Aorta (tissue), 5 donors: ENCODE measurements at regions not wholly inside any gene's neighbourhood (a gene's known extent, or its start where the extent isn't known, plus 50 kb on each side); places are given as distances from the start of the nearest gene placed in this dataset.

Experiments
- ATAC-seq: fragments of 200-7000 bp; cut with Tn5 transposase; one replicate; pipeline ENCODE4 v1.9.1; 2022; ENCODE audit warnings: moderate library complexity; ENCODE audit not compliant: low FRiP score
- DNase-seq, 2 donors: peaks; one replicate each; pipeline ENCODE4 v3.0.0-alpha.2; 2020
- H3K27ac ChIP-seq, 2 donors: one replicate each; pipeline ENCODE4 v1.5.1; 2013; ENCODE audit warnings: low read length in 2 of 2, mild to moderate bottlenecking in 2 of 2, moderate library complexity in 2 of 2, control low read depth in 1 of 2, inconsistent platforms in 1 of 2, low read depth in 1 of 2
- H3K27me3 ChIP-seq, 2 donors: one replicate each; pipeline ENCODE4 v1.6.1; 2013; ENCODE audit warnings: control low read depth in 1 of 2, low read length in 1 of 2, mild to moderate bottlenecking in 1 of 2, moderate library complexity in 1 of 2; ENCODE audit not compliant: insufficient read depth in 2 of 2, control insufficient read depth in 1 of 2
- H3K36me3 ChIP-seq, 2 donors: one replicate each; pipeline ENCODE4 v1.6.1; 2013; ENCODE audit warnings: control low read depth in 1 of 2, low read length in 1 of 2, mild to moderate bottlenecking in 1 of 2; ENCODE audit not compliant: insufficient read depth in 2 of 2, control insufficient read depth in 1 of 2
- H3K4me1 ChIP-seq, 2 donors: one replicate each; pipeline ENCODE4 v1.6.1; 2013; ENCODE audit warnings: low read length in 2 of 2, control low read depth in 1 of 2, mild to moderate bottlenecking in 1 of 2, moderate library complexity in 1 of 2; ENCODE audit not compliant: insufficient read depth in 2 of 2, control insufficient read depth in 1 of 2
- H3K4me3 ChIP-seq, 2 donors: one replicate each; pipeline ENCODE4 v1.5.1; 2013; ENCODE audit warnings: low read length in 2 of 2, control low read depth in 1 of 2, mild to moderate bottlenecking in 1 of 2
- H3K9me3 ChIP-seq: one replicate; pipeline ENCODE4 v1.6.1; 2013; ENCODE audit warnings: mild to moderate bottlenecking, low read length; ENCODE audit not compliant: control insufficient read depth
- WGBS, 2 donors: extraction: QIAGEN DNeasy Blood & Tissue Kit; methylation state at CpG; one replicate each; pipeline ENCODE4 v1.1.7; 2013; 5-methylcytosine and 5-hydroxymethylcytosine counted together
- intact Hi-C, 2 donors: fragments of 100-400 bp; cut with DNase I; formaldehyde crosslinking; loops; one replicate each; pipeline versions ENCODE4 v1.14.2 to v1.15.0; 2022
- donor health status: healthy with polysubstance abuse.
- donor health status: Bipolar disorder and iron deficiency.
- donor health status: DM: no; HTN: no; CAD: no.
- donor health status: DM: no; HTN: no; CAD: no.
- donor health status: DM: yes; HTN: yes; CAD: no.

- no peaks in the 10 kb centered on the region for H3K27me3 ChIP-seq
- H3K4me1 ChIP-seq = peaks cover 0 to 3% of the 10 kb centered on the region in 2 donors
- DNase-seq = no peak
- no peak overlapping the region for H3K4me3 ChIP-seq
- H3K9me3 ChIP-seq = no peaks in the 10 kb centered on the region
- no peak for ATAC-seq
- H3K36me3 ChIP-seq = no peaks in the 10 kb centered on the region
- intact Hi-C loops = loop anchor here (10.0 kb wide), 5 partner anchors 224 to 684 kb away; partner anchors contain the start of gene BNC2 (in 1 of the 2)
- H3K27ac ChIP-seq = no peak overlapping the region
- 67 to 85% methylated on average over 3 of the region's 3 CpGs for WGBS, 2 donors
These were observed 638.3 kb downstream of the CCDC171 start for GRCh38 chr9:16191191-16191590.

GRCh38 chr9:16191691-16192402 lies 639.0 kb downstream of the CCDC171 start:
- ATAC-seq = peak; percentile 94
- intact Hi-C loops = loop anchor here (10.0 kb wide), 5 partner anchors 223 to 683 kb away; partner anchors contain the start of gene BNC2 (in 1 of the 2)
- WGBS, 2 donors = 0 to 1% methylated on average over 11 to 14 of the region's 14 CpGs
- peak overlapping the region in 1 of 2 donors; percentile 38 for H3K27ac ChIP-seq
- H3K4me1 ChIP-seq = peaks cover 3 to 4% of the 10 kb centered on the region in 2 donors
- H3K9me3 ChIP-seq = no peaks in the 10 kb centered on the region
- H3K36me3 ChIP-seq = no peaks in the 10 kb centered on the region
- H3K4me3 ChIP-seq = no peak overlapping the region
- H3K27me3 ChIP-seq = no peaks in the 10 kb centered on the region
- peak; percentile 84 to 93 for DNase-seq

GRCh38 chr9:16192403-16193017 lies 639.7 kb downstream of the CCDC171 start:
- Histone ChIP-seq H3K4me1 (peaks cover 6 to 8% of the 10 kb centered on the region in 2 donors), H3K27me3 (no peaks in the 10 kb centered on the region), H3K9me3 (no peaks in the 10 kb centered on the region), H3K36me3 (no peaks in the 10 kb centered on the region), H3K27ac (no peak overlapping the region), H3K4me3 (no peak overlapping the region)
- ATAC-seq (no peak), DNase-seq (no peak)
- intact Hi-C loops = loop anchor here (10.0 kb wide), 5 partner anchors 222 to 682 kb away; partner anchors contain the start of gene BNC2 (in 1 of the 2)
- 31 to 39% methylated on average over 5 to 6 of the region's 6 CpGs for WGBS, 2 donors

GRCh38 chr9:16193066-16193465 lies 640.2 kb downstream of the CCDC171 start:
- no peak overlapping the region for H3K4me3 ChIP-seq
- H3K4me1 ChIP-seq = peaks cover 6 to 8% of the 10 kb centered on the region in 2 donors
- WGBS, 2 donors = 90 to 94% methylated on average over 3 of the region's 3 CpGs
- intact Hi-C loops = loop anchor here (10.0 kb wide), 5 partner anchors 222 to 682 kb away; partner anchors contain the start of gene BNC2 (in 1 of the 2)
- H3K9me3 ChIP-seq = no peaks in the 10 kb centered on the region
- no peak for DNase-seq
- no peak for ATAC-seq
- no peaks in the 10 kb centered on the region for H3K36me3 ChIP-seq
- H3K27ac ChIP-seq = no peak overlapping the region
- H3K27me3 ChIP-seq = no peaks in the 10 kb centered on the region

- 13 to 32% methylated on average over 1 of the region's 1 CpG for WGBS, 2 donors
- Histone ChIP-seq H3K9me3 (no peaks in the 10 kb centered on the region), H3K4me1 (peaks cover 6 to 10% of the 10 kb centered on the region in 2 donors), H3K36me3 (no peaks in the 10 kb centered on the region), H3K27me3 (no peaks in the 10 kb centered on the region), H3K4me3 (no peak overlapping the region), H3K27ac (peak overlapping the region in 1 of 2 donors; percentile 58)
- intact Hi-C loops = loop anchor here (10.0 kb wide), 5 partner anchors 219 to 679 kb away; partner anchors contain the start of gene BNC2 (in 1 of the 2)
- ATAC-seq (no peak), DNase-seq (no peak)
These were observed 643.4 kb downstream of the CCDC171 start for GRCh38 chr9:16196206-16196605.

GRCh38 chr9:16197578-16198370 lies 644.9 kb downstream of the CCDC171 start:
- intact Hi-C loops = loop anchor here (10.0 kb wide), 5 partner anchors 217 to 677 kb away; partner anchors contain the start of gene BNC2 (in 1 of the 2)
- no peak overlapping the region for H3K4me3 ChIP-seq
- 42 to 45% methylated on average over 20 of the region's 20 CpGs for WGBS, 2 donors
- peaks cover 6 to 10% of the 10 kb centered on the region in 2 donors for H3K4me1 ChIP-seq
- H3K27me3 ChIP-seq = no peaks in the 10 kb centered on the region
- peak; percentile 56 for ATAC-seq
- no peaks in the 10 kb centered on the region for H3K36me3 ChIP-seq
- no peak for DNase-seq
- no peaks in the 10 kb centered on the region for H3K9me3 ChIP-seq
- H3K27ac ChIP-seq = peak overlapping the region; percentile 22 to 58

GRCh38 chr9:16198996-16199395 lies 646.2 kb downstream of the CCDC171 start:
- no peak for ATAC-seq
- Histone ChIP-seq H3K4me1 (peaks cover 6 to 10% of the 10 kb centered on the region in 2 donors), H3K4me3 (no peak overlapping the region), H3K27me3 (no peaks in the 10 kb centered on the region), H3K36me3 (no peaks in the 10 kb centered on the region), H3K9me3 (no peaks in the 10 kb centered on the region), H3K27ac (no peak overlapping the region)
- 12 to 16% methylated on average over 6 of the region's 6 CpGs for WGBS, 2 donors
- no peak for DNase-seq
- intact Hi-C loops = loop anchor here (10.0 kb wide), 5 partner anchors 216 to 676 kb away; partner anchors contain the start of gene BNC2 (in 1 of the 2)

GRCh38 chr9:16202221-16202620 lies 649.4 kb downstream of the CCDC171 start:
- DNase-seq (no peak), ATAC-seq (no peak)
- intact Hi-C loops = loop anchor here in 1 of 2 donors (5.0 kb wide), 1 partner anchor 525 kb away; no protein-coding TSS in a partner anchor
- Histone ChIP-seq H3K36me3 (no peaks in the 10 kb centered on the region), H3K27me3 (no peaks in the 10 kb centered on the region), H3K4me1 (peaks cover 2% of the 10 kb centered on the region in 2 donors), H3K27ac (no peak overlapping the region), H3K9me3 (no peaks in the 10 kb centered on the region), H3K4me3 (no peak overlapping the region)
- WGBS, 2 donors = 70 to 81% methylated on average over 1 of the region's 1 CpG
